ENCODE measurements at regions not wholly inside any gene's neighbourhood (a gene's known extent, or its start where the extent isn't known, plus 50 kb on each side); places are given as distances from the start of the nearest gene placed in this dataset.

- Mint-ChIP-seq H3K4me3 (ENCODE audit: unreplicated experiment) (no peak overlapping the region), H3K27me3 (ENCODE audit: unreplicated experiment) (peaks cover 3% of the 10 kb centered on the region), H3K4me1 (ENCODE audit: low read depth, unreplicated experiment) (no peaks in the 10 kb centered on the region), H3K9me3 (ENCODE audit: unreplicated experiment) (no peaks in the 10 kb centered on the region), H3K36me3 (ENCODE audit: unreplicated experiment) (no peaks in the 10 kb centered on the region), H3K27ac (ENCODE audit: unreplicated experiment) (no peak overlapping the region)
- no peak for DNase-seq
- no peak for TF ChIP-seq CTCF (IDR thresholded peaks at IDR 0.05; ENCODE audit: partially characterized antibody, unreplicated experiment)
These were observed 280.9 kb upstream of the LYZL1 start for GRCh38 chr10:29007748-29008610.

- H3K27ac Mint-ChIP-seq (ENCODE audit: unreplicated experiment) = no peak overlapping the region
- no peak for DNase-seq
- no peak for TF ChIP-seq CTCF (IDR thresholded peaks at IDR 0.05; ENCODE audit: partially characterized antibody, unreplicated experiment)
These were observed 279.4 kb upstream of the LYZL1 start for GRCh38 chr10:29009464-29009863.

GRCh38 chr10:29011516-29011915 is 277.4 kb upstream of the LYZL1 start:
- no peaks in the 10 kb centered on the region for H3K36me3 Mint-ChIP-seq (ENCODE audit: unreplicated experiment)
- no peak overlapping the region for H3K27ac Mint-ChIP-seq (ENCODE audit: unreplicated experiment)
- no peak overlapping the region for H3K4me3 Mint-ChIP-seq (ENCODE audit: unreplicated experiment)
- peaks cover 3% of the 10 kb centered on the region for H3K27me3 Mint-ChIP-seq (ENCODE audit: unreplicated experiment)
- no peak for DNase-seq
- TF ChIP-seq CTCF (IDR thresholded peaks at IDR 0.05; ENCODE audit: partially characterized antibody, unreplicated experiment) = no peak
- no peaks in the 10 kb centered on the region for H3K4me1 Mint-ChIP-seq (ENCODE audit: low read depth, unreplicated experiment)
- no peaks in the 10 kb centered on the region for H3K9me3 Mint-ChIP-seq (ENCODE audit: unreplicated experiment)

More at GRCh38 chr10:29009464-29009863, 279.4 kb upstream of the LYZL1 start:
- H3K36me3 Mint-ChIP-seq (ENCODE audit: unreplicated experiment) = no peaks in the 10 kb centered on the region
- H3K4me1 Mint-ChIP-seq (ENCODE audit: low read depth, unreplicated experiment) = no peaks in the 10 kb centered on the region
- no peaks in the 10 kb centered on the region for H3K9me3 Mint-ChIP-seq (ENCODE audit: unreplicated experiment)
- peaks cover 3% of the 10 kb centered on the region for H3K27me3 Mint-ChIP-seq (ENCODE audit: unreplicated experiment)
- no peak overlapping the region for H3K4me3 Mint-ChIP-seq (ENCODE audit: unreplicated experiment)

GRCh38 chr10:29012926-29013554 is 275.8 kb upstream of the LYZL1 start:
- Mint-ChIP-seq H3K27me3 (ENCODE audit: unreplicated experiment) (peaks cover 1% of the 10 kb centered on the region), H3K9me3 (ENCODE audit: unreplicated experiment) (no peaks in the 10 kb centered on the region), H3K4me1 (ENCODE audit: low read depth, unreplicated experiment) (no peaks in the 10 kb centered on the region), H3K36me3 (ENCODE audit: unreplicated experiment) (no peaks in the 10 kb centered on the region), H3K4me3 (ENCODE audit: unreplicated experiment) (no peak overlapping the region), H3K27ac (ENCODE audit: unreplicated experiment) (no peak overlapping the region)
- TF ChIP-seq CTCF (IDR thresholded peaks at IDR 0.05; ENCODE audit: partially characterized antibody, unreplicated experiment) = no peak
- no peak for DNase-seq

- DNase-seq = no peak
- no peaks in the 10 kb centered on the region for H3K27me3 Mint-ChIP-seq (ENCODE audit: unreplicated experiment)
- no peak for TF ChIP-seq CTCF (IDR thresholded peaks at IDR 0.05; ENCODE audit: partially characterized antibody, unreplicated experiment)
- no peaks in the 10 kb centered on the region for H3K36me3 Mint-ChIP-seq (ENCODE audit: unreplicated experiment)
- H3K4me1 Mint-ChIP-seq (ENCODE audit: low read depth, unreplicated experiment) = peaks cover 2% of the 10 kb centered on the region
- H3K4me3 Mint-ChIP-seq (ENCODE audit: unreplicated experiment) = no peak overlapping the region
- H3K27ac Mint-ChIP-seq (ENCODE audit: unreplicated experiment) = no peak overlapping the region
- H3K9me3 Mint-ChIP-seq (ENCODE audit: unreplicated experiment) = no peaks in the 10 kb centered on the region
These were observed 267.3 kb upstream of the LYZL1 start for GRCh38 chr10:29021591-29021990.
